Lower leg skin (tissue), 4 donors: ENCODE measurements at regions not wholly inside any gene's neighbourhood (a gene's known extent, or its start where the extent isn't known, plus 50 kb on each side); places are given as distances from the start of the nearest gene placed in this dataset.

Source experiments
- DNase-seq, 2 donors: peaks; one replicate each; pipeline ENCODE4 v3.0.0-alpha.2; 2019; ENCODE audit warnings: low spot score in 2 of 2
- H3K4me3 ChIP-seq: fragments of 200-600 bp; sonication (generic); 2 replicates; pipeline ENCODE4 v1.5.1; 2017; ENCODE audit warnings: mild to moderate bottlenecking, low read depth; ENCODE audit not compliant: poor library complexity, severe bottlenecking
- CTCF ChIP-seq, 3 donors: fragments of 450-650 bp; IDR thresholded peaks; one replicate each; pipeline ENCODE4 v1.5.1; 2016; ENCODE audit warnings: antibody characterized with exemption in 3 of 3, mild to moderate bottlenecking in 3 of 3, moderate library complexity in 2 of 3
- POLR2A ChIP-seq, 2 donors: fragments of 450-650 bp; IDR thresholded peaks; one replicate each; pipeline ENCODE4 v1.6.1; 2016 to 2017; ENCODE audit warnings: antibody characterized with exemption in 2 of 2, mild to moderate bottlenecking in 1 of 2, moderate library complexity in 1 of 2
- WGBS, 2 donors: methylation state at CpG; one replicate each; pipeline ENCODE4 v1.1.5; 2018; 5-methylcytosine and 5-hydroxymethylcytosine counted together
- intact Hi-C: fragments of 100-400 bp; cut with DNase I; formaldehyde crosslinking; loops from one replicate; pipeline ENCODE4 v1.15.0; 2023; ENCODE audit warnings: low total_unique reads

GRCh38 chr7:131124867-131125266 lies 202.8 kb upstream of the MKLN1 start:
- intact Hi-C loops = no loop called here
- DNase-seq = no peak
- WGBS, 2 donors = 59 to 62% methylated on average over 3 of the region's 3 CpGs
- TF ChIP-seq CTCF (IDR thresholded peaks at IDR 0.05) (no peak), POLR2A (IDR thresholded peaks at IDR 0.05) (no peak)
- no peak overlapping the region for H3K4me3 ChIP-seq

- no peak overlapping the region for H3K4me3 ChIP-seq
- no peak for DNase-seq
- intact Hi-C loops = no loop called here
- 77 to 86% methylated on average over 4 of the region's 4 CpGs for WGBS, 2 donors
- TF ChIP-seq POLR2A (IDR thresholded peaks at IDR 0.05) (no peak), CTCF (IDR thresholded peaks at IDR 0.05) (no peak)
Measured at GRCh38 chr7:131130324-131130723, 197.4 kb upstream of the MKLN1 start.

GRCh38 chr7:131131012-131131745 lies 196.5 kb upstream of the MKLN1 start:
- WGBS, 2 donors = 92 to 95% methylated on average over 6 of the region's 6 CpGs
- H3K4me3 ChIP-seq = no peak overlapping the region
- no peak for DNase-seq
- intact Hi-C loops = no loop called here
- TF ChIP-seq POLR2A (IDR thresholded peaks at IDR 0.05) (no peak), CTCF (IDR thresholded peaks at IDR 0.05) (no peak)

GRCh38 chr7:131131746-131132431 lies 195.8 kb upstream of the MKLN1 start:
- intact Hi-C loops = no loop called here
- DNase-seq = no peak
- WGBS, 2 donors = 88 to 90% methylated on average over 3 of the region's 3 CpGs
- H3K4me3 ChIP-seq = no peak overlapping the region
- TF ChIP-seq CTCF (IDR thresholded peaks at IDR 0.05) = no peak
- TF ChIP-seq POLR2A (IDR thresholded peaks at IDR 0.05) = no peak

GRCh38 chr7:131139462-131139861 lies 188.2 kb upstream of the MKLN1 start:
- H3K4me3 ChIP-seq = no peak overlapping the region
- TF ChIP-seq CTCF (IDR thresholded peaks at IDR 0.05) = no peak
- TF ChIP-seq POLR2A (IDR thresholded peaks at IDR 0.05) = no peak
- intact Hi-C loops = no loop called here
- DNase-seq = no peak
